ENCODE measurements at regions not wholly inside any gene's neighbourhood (a gene's known extent, or its start where the extent isn't known, plus 50 kb on each side); places are given as distances from the start of the nearest gene placed in this dataset.

GRCh38 chrX:113728937-113729336, 854.9 kb upstream of the HTR2C start:
- Histone ChIP-seq H3K36me3 (no peaks in the 10 kb centered on the region), H3K4me1 (no peaks in the 10 kb centered on the region), H3K27ac (no peak overlapping the region), H3K9me3 (no peaks in the 10 kb centered on the region), H3K27me3 (no peaks in the 10 kb centered on the region), H3K4me3 (no peak overlapping the region)
- TF ChIP-seq CTCF (IDR thresholded peaks at IDR 0.05) = no peak
- DNase-seq = no peak
- intact Hi-C loops (cut with DNase I; ENCODE audit: low total_unique reads) = no loop called here

GRCh38 chrX:113726898-113727297, 857.0 kb upstream of the HTR2C start:
- H3K27me3 ChIP-seq = no peaks in the 10 kb centered on the region
- intact Hi-C loops (cut with DNase I; ENCODE audit: low total_unique reads) = no loop called here
- no peaks in the 10 kb centered on the region for H3K4me1 ChIP-seq
- no peak for DNase-seq
- H3K27ac ChIP-seq = no peak overlapping the region
- TF ChIP-seq CTCF (IDR thresholded peaks at IDR 0.05) = no peak
- no peaks in the 10 kb centered on the region for H3K9me3 ChIP-seq
- H3K4me3 ChIP-seq = no peak overlapping the region
- H3K36me3 ChIP-seq = no peaks in the 10 kb centered on the region

- no peak for DNase-seq
- H3K27me3 ChIP-seq = no peaks in the 10 kb centered on the region
- no peak for TF ChIP-seq CTCF (IDR thresholded peaks at IDR 0.05)
- no peaks in the 10 kb centered on the region for H3K9me3 ChIP-seq
- no peaks in the 10 kb centered on the region for H3K36me3 ChIP-seq
- intact Hi-C loops (cut with DNase I; ENCODE audit: low total_unique reads) = no loop called here
- H3K27ac ChIP-seq = no peak overlapping the region
- no peaks in the 10 kb centered on the region for H3K4me1 ChIP-seq
- H3K4me3 ChIP-seq = no peak overlapping the region
These were observed 857.4 kb upstream of the HTR2C start for GRCh38 chrX:113726466-113726865.

DNA sequence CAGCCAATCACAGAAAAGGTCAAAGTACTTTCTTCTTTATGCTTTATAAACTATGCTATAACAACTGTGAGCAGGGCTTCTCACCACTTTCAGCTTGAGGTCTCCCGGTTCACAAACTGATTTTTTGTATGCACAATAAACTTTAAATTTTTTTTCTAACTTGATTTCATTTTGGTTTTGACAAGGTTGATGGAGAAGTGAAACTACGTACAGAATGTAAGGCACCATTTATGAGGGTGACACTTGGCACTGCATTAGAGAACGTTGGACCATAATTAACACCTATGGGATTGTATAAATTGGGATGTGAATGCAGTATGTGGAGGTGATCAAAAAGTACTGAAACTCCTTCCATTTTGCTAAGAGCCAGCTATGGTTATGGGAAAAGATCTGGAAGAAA, 857.9 kb upstream of the HTR2C start:
- Histone ChIP-seq H3K27ac (no peak overlapping the region), H3K9me3 (no peaks in the 10 kb centered on the region), H3K4me1 (no peaks in the 10 kb centered on the region), H3K4me3 (no peak overlapping the region), H3K27me3 (no peaks in the 10 kb centered on the region), H3K36me3 (no peaks in the 10 kb centered on the region)
- intact Hi-C loops (cut with DNase I; ENCODE audit: low total_unique reads) = no loop called here
- DNase-seq = no peak
- no peak for TF ChIP-seq CTCF (IDR thresholded peaks at IDR 0.05)

DNA sequence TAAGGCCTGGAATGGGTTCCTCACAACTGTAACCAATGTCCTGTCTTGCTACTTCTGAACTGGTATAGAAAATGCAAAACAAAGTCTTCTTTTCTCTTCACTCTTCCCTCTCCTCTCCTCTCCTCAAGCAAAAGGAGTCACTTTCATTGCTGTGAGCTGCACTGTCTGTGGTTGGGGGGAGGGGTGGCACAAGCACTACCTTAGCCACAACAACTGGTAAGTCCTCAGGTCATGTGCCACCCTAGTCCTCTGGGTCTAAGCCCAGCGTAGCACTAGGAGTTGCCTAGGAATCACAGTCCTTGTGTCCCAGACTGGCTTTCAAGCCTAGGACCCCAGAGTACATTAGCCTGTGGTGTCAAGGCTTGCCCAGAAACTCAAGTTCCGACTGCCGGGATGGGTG, 859.3 kb upstream of the AMOT start:
- intact Hi-C loops (cut with DNase I; ENCODE audit: low total_unique reads) = no loop called here
- no peak for TF ChIP-seq CTCF (IDR thresholded peaks at IDR 0.05)

GRCh38 chrX:113675278-113675677, 834.6 kb upstream of the AMOT start:
- no peaks in the 10 kb centered on the region for H3K4me1 ChIP-seq
- DNase-seq = no peak
- H3K36me3 ChIP-seq = no peaks in the 10 kb centered on the region
- H3K27ac ChIP-seq = no peak overlapping the region
- no peak for TF ChIP-seq CTCF (IDR thresholded peaks at IDR 0.05)
- intact Hi-C loops (cut with DNase I; ENCODE audit: low total_unique reads) = no loop called here
- H3K9me3 ChIP-seq = no peaks in the 10 kb centered on the region
- H3K4me3 ChIP-seq = no peak overlapping the region
- no peaks in the 10 kb centered on the region for H3K27me3 ChIP-seq

More for the DNA sequence above, 859.3 kb upstream of the AMOT start:
- no peaks in the 10 kb centered on the region for H3K4me1 ChIP-seq
- no peaks in the 10 kb centered on the region for H3K9me3 ChIP-seq
- H3K27me3 ChIP-seq = no peaks in the 10 kb centered on the region
- H3K27ac ChIP-seq = no peak overlapping the region
- H3K36me3 ChIP-seq = no peaks in the 10 kb centered on the region
- no peak for DNase-seq
- no peak overlapping the region for H3K4me3 ChIP-seq

Data from tibial artery (tissue), 4 donors.